Osteoblast (primary cell): ENCODE measurements at regions not wholly inside any gene's neighbourhood (a gene's known extent, or its start where the extent isn't known, plus 50 kb on each side); places are given as distances from the start of the nearest gene placed in this dataset.
A peak's percentile ranks its signal among the peaks of the same experiment; 100 is the strongest.

Experiments
- DNase-seq: peaks from one replicate; pipeline ENCODE4 v3.0.0; 2011; ENCODE audit warnings: low spot score, mixed read lengths; ENCODE audit not compliant: insufficient read length; ENCODE audit errors: missing footprints
- H2AFZ ChIP-seq: 2 replicates; pipeline ENCODE4 v1.6.0; 2011; ENCODE audit warnings: mild to moderate bottlenecking, low read length
- H3K27ac ChIP-seq: 2 replicates; pipeline ENCODE4 v1.5.1; 2011; ENCODE audit warnings: mild to moderate bottlenecking, low read depth, low read length, moderate library complexity
- H3K27me3 ChIP-seq: 2 replicates; pipeline ENCODE4 v1.6.0; 2012; ENCODE audit warnings: mild to moderate bottlenecking, control low read depth, inconsistent platforms, low read length, moderate library complexity; ENCODE audit not compliant: insufficient read depth
- H3K36me3 ChIP-seq: 2 replicates; pipeline ENCODE4 v1.5.1; 2011; ENCODE audit warnings: mild to moderate bottlenecking, low read length, control low read depth, moderate library complexity; ENCODE audit not compliant: insufficient read depth
- H3K4me1 ChIP-seq: 2 replicates; pipeline ENCODE4 v1.5.1; 2011; ENCODE audit warnings: mild to moderate bottlenecking, low read length, control low read depth, moderate library complexity; ENCODE audit not compliant: insufficient read depth
- H3K4me2 ChIP-seq: 2 replicates; pipeline ENCODE4 v1.6.0; 2011; ENCODE audit warnings: mild to moderate bottlenecking, low read length; ENCODE audit not compliant: insufficient read depth
- H3K4me3 ChIP-seq: fragments of 200-600 bp; sonication (generic); 3 replicates; pipeline ENCODE4 v1.5.1; 2012; ENCODE audit warnings: mild to moderate bottlenecking, low read length, inconsistent platforms; ENCODE audit not compliant: insufficient read depth
- H3K79me2 ChIP-seq: 2 replicates; pipeline ENCODE4 v1.6.0; 2012; ENCODE audit warnings: mild to moderate bottlenecking, low read length, control low read depth, inconsistent platforms; ENCODE audit not compliant: insufficient read depth
- H3K9me3 ChIP-seq: 2 replicates; pipeline ENCODE4 v1.5.1; 2011; ENCODE audit warnings: low read depth, low read length, control low read depth
- H4K20me1 ChIP-seq: 2 replicates; pipeline ENCODE4 v1.6.0; 2012; ENCODE audit warnings: mild to moderate bottlenecking, low read length, control low read depth; ENCODE audit not compliant: insufficient read depth
- TF ChIP-seq, protein P1 (sequence below): IDR thresholded peaks from 2 replicates; pipeline ENCODE4 v1.5.1; 2011; ENCODE audit warnings: mild to moderate bottlenecking, low read depth, low read length, moderate library complexity; ENCODE audit errors: extremely low read depth

DNA sequence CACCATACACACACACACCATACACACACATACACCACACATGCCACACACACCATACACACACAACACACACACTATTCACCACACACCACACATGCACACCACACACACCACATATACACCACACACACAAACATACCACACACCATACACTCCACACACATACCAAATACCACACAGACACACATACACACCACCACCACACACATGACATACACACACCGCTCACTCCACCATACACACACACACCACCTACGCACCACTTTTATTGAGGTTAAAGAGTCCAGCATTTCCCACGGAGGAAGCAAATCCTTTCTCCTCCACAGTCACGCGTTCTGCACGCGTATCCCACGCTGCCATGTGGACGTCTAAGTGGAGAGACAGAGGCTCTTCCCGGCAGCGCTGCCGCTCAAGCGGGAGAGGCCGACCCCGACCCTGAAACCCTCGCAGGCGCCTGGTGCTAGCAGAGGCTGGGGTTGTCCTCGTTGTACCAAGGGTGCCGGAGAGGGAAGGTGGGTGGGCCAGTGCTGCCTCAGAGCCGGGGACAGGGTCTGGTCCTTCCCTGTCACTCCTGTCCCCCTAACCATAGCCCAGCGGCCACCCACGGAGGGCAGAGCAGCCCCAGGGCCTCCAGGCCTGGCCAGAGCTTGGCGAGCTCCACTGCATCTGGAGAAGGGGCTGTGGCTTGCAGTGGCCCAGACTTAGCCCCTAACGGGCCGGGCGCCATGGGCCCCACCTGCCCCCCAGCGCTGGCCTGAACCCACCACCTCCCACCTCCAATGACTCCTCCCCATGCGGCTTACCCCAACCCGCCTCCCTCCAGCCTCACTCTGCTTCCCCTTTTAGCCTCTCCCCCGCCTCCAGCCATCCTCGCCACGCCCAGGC lies 1495.0 kb downstream of the BRD1 start:
- DNase-seq = peak; percentile 31
- Histone ChIP-seq H3K4me2 (no peak overlapping the region), H3K4me3 (no peak overlapping the region), H3K27me3 (no peaks in the 10 kb centered on the region), H3K27ac (no peak overlapping the region), H3K36me3 (no peaks in the 10 kb centered on the region), H3K9me3 (no peaks in the 10 kb centered on the region), H3K79me2 (no peaks in the 10 kb centered on the region), H4K20me1 (no peaks in the 10 kb centered on the region), H2AFZ (no peak overlapping the region), H3K4me1 (no peaks in the 10 kb centered on the region)
- TF ChIP-seq, protein P1, sequence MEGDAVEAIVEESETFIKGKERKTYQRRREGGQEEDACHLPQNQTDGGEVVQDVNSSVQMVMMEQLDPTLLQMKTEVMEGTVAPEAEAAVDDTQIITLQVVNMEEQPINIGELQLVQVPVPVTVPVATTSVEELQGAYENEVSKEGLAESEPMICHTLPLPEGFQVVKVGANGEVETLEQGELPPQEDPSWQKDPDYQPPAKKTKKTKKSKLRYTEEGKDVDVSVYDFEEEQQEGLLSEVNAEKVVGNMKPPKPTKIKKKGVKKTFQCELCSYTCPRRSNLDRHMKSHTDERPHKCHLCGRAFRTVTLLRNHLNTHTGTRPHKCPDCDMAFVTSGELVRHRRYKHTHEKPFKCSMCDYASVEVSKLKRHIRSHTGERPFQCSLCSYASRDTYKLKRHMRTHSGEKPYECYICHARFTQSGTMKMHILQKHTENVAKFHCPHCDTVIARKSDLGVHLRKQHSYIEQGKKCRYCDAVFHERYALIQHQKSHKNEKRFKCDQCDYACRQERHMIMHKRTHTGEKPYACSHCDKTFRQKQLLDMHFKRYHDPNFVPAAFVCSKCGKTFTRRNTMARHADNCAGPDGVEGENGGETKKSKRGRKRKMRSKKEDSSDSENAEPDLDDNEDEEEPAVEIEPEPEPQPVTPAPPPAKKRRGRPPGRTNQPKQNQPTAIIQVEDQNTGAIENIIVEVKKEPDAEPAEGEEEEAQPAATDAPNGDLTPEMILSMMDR = no peak

DNA sequence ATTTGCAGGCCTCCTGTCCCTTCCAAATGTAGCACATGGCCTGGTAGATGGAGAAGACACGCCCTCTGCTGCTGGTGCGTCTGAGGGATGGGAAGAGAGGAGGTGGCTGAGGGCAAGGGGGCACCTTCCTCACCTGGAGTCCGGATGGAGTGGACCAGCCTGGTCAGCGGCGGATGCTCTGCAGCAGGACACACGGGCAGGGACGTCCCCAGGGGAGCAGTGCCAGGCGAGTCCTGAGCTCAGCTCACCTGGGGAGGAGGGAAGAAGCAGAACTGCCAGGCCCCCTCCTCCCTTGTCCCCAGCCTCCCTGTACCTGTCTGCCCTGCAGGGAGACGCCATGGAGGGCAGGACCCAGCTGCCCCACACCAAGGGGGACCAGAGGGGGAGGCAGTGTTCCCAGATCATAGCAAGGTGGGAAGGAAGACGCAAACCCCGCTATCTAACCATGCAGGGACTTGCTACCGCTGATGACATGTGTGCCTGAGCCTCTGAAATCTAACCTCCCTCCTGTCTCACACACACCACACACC lies 1495.9 kb downstream of the BRD1 start:
- Histone ChIP-seq H3K4me1 (no peaks in the 10 kb centered on the region), H3K79me2 (no peaks in the 10 kb centered on the region), H4K20me1 (no peaks in the 10 kb centered on the region), H3K27ac (no peak overlapping the region), H2AFZ (no peak overlapping the region), H3K36me3 (no peaks in the 10 kb centered on the region), H3K4me2 (no peak overlapping the region), H3K27me3 (no peaks in the 10 kb centered on the region), H3K4me3 (no peak overlapping the region), H3K9me3 (no peaks in the 10 kb centered on the region)
- DNase-seq = peak; percentile 15
- TF ChIP-seq, protein P1 = no peak

GRCh38 chr22:48331266-48331665 lies 1496.4 kb downstream of the BRD1 start:
- H2AFZ ChIP-seq = no peak overlapping the region
- no peaks in the 10 kb centered on the region for H4K20me1 ChIP-seq
- no peaks in the 10 kb centered on the region for H3K36me3 ChIP-seq
- no peaks in the 10 kb centered on the region for H3K9me3 ChIP-seq
- no peaks in the 10 kb centered on the region for H3K4me1 ChIP-seq
- H3K79me2 ChIP-seq = no peaks in the 10 kb centered on the region
- H3K4me2 ChIP-seq = no peak overlapping the region
- no peaks in the 10 kb centered on the region for H3K27me3 ChIP-seq
- H3K27ac ChIP-seq = no peak overlapping the region
- H3K4me3 ChIP-seq = no peak overlapping the region
- DNase-seq = peak; percentile 50
- TF ChIP-seq, protein P1 = no peak

GRCh38 chr22:48327721-48328120 lies 1500.0 kb downstream of the BRD1 start:
- H3K9me3 ChIP-seq = peaks cover 3% of the 10 kb centered on the region
- H4K20me1 ChIP-seq = no peaks in the 10 kb centered on the region
- no peaks in the 10 kb centered on the region for H3K4me1 ChIP-seq
- no peaks in the 10 kb centered on the region for H3K36me3 ChIP-seq
- H3K4me3 ChIP-seq = no peak overlapping the region
- H3K79me2 ChIP-seq = no peaks in the 10 kb centered on the region
- H3K27me3 ChIP-seq = no peaks in the 10 kb centered on the region
- no peak overlapping the region for H3K4me2 ChIP-seq
- no peak overlapping the region for H3K27ac ChIP-seq
- DNase-seq = peak; percentile 31
- no peak overlapping the region for H2AFZ ChIP-seq
- TF ChIP-seq, protein P1 = no peak
